OCI-LY1 (cell line): ENCODE measurements at regions not wholly inside any gene's neighbourhood (a gene's known extent, or its start where the extent isn't known, plus 50 kb on each side); places are given as distances from the start of the nearest gene placed in this dataset.
"Not testable (repeated sequence)": the region's sequence is repeated elsewhere in the genome, so short reads cannot be mapped to it uniquely, and the experiment has no call there.

ENCODE experiments used
- H2AFZ ChIP-seq: fragments of 200-600 bp; sonication (generic), shearing (Covaris generic); 2 replicates; pipeline ENCODE4 v1.6.0; 2014; ENCODE audit warnings: antibody characterized with exemption, mild to moderate bottlenecking, low read length
- H3F3A ChIP-seq: fragments of 200-600 bp; sonication (generic), shearing (Covaris generic); 2 replicates; pipeline ENCODE4 v1.6.0; 2014; ENCODE audit warnings: mild to moderate bottlenecking, antibody characterized with exemption, low read length, moderate library complexity; ENCODE audit not compliant: insufficient read depth
- H3K27ac ChIP-seq: fragments of 200-600 bp; sonication (generic); 2 replicates; pipeline ENCODE4 v1.5.1; 2014; ENCODE audit warnings: low read length, mixed run types, mild to moderate bottlenecking, low read depth; ENCODE audit not compliant: poor library complexity, severe bottlenecking
- H3K27me3 ChIP-seq: fragments of 200-600 bp; sonication (generic); 2 replicates; pipeline ENCODE4 v1.6.0; 2014; ENCODE audit warnings: antibody characterized with exemption, mild to moderate bottlenecking, low read length, moderate library complexity; ENCODE audit not compliant: insufficient read depth
- H3K36me3 ChIP-seq: fragments of 200-600 bp; sonication (generic); 2 replicates; pipeline ENCODE4 v1.6.1; 2014; ENCODE audit warnings: mild to moderate bottlenecking, antibody characterized with exemption, low read length, moderate library complexity, mixed read lengths; ENCODE audit not compliant: insufficient read depth
- H3K4me1 ChIP-seq: fragments of 200-600 bp; sonication (generic); 2 replicates; pipeline ENCODE4 v1.5.1; 2014; ENCODE audit warnings: mild to moderate bottlenecking, low read length, moderate library complexity; ENCODE audit not compliant: insufficient read depth, severe bottlenecking
- H3K4me2 ChIP-seq: fragments of 200-600 bp; sonication (generic), shearing (Covaris generic); 2 replicates; pipeline ENCODE4 v1.6.1; 2014; ENCODE audit warnings: low read length
- H3K4me3 ChIP-seq: fragments of 200-600 bp; sonication (generic); 2 replicates; pipeline ENCODE4 v1.5.1; 2014; ENCODE audit warnings: low read length, low read depth, mild to moderate bottlenecking, mixed read lengths; ENCODE audit not compliant: poor library complexity, severe bottlenecking
- H3K79me2 ChIP-seq: fragments of 200-600 bp; shearing (Covaris generic); 2 replicates; pipeline ENCODE4 v1.6.1; 2016; ENCODE audit warnings: mixed run types, low read length, mixed read lengths; ENCODE audit not compliant: insufficient read depth
- H3K9ac ChIP-seq: fragments of 200-600 bp; sonication (generic), shearing (Covaris generic); 2 replicates; pipeline ENCODE4 v1.6.1; 2014; ENCODE audit warnings: mild to moderate bottlenecking, low read length, mixed read lengths
- H3K9me2 ChIP-seq: fragments of 200-600 bp; sonication (generic), shearing (Covaris generic); 2 replicates; pipeline ENCODE4 v1.6.1; 2014; ENCODE audit warnings: low read depth, mild to moderate bottlenecking, low read length, mixed read lengths
- H3K9me3 ChIP-seq: fragments of 200-600 bp; shearing (Covaris generic); 2 replicates; pipeline ENCODE4 v1.6.1; 2014; ENCODE audit warnings: low read length, mixed read lengths
- H4K20me1 ChIP-seq: fragments of 200-600 bp; sonication (generic), shearing (Covaris generic); 2 replicates; pipeline ENCODE4 v1.6.0; 2016; ENCODE audit warnings: mild to moderate bottlenecking, low read length; ENCODE audit not compliant: insufficient read depth
- EZH2 ChIP-seq: fragments of 200-600 bp; sonication (generic), shearing (Covaris generic); IDR thresholded peaks from 2 replicates; pipeline ENCODE4 v1.8.0; 2017; ENCODE audit warnings: borderline replicate concordance, mixed run types, mild to moderate bottlenecking, antibody characterized with exemption, low read length, moderate library complexity, mixed read lengths
- TF ChIP-seq, protein P1 (sequence below): fragments of 200-600 bp; sonication (generic), shearing (Covaris generic); IDR thresholded peaks from 2 replicates; pipeline ENCODE4 v1.5.1; 2017; ENCODE audit warnings: mild to moderate bottlenecking, antibody characterized with exemption, low read length, moderate library complexity, mixed read lengths

GRCh38 chr6:155807243-155807642 is 351.6 kb upstream of the NOX3 start:
- Histone ChIP-seq H3K36me3 (no peaks in the 10 kb centered on the region), H2AFZ (no peak overlapping the region), H3K4me1 (no peaks in the 10 kb centered on the region), H3K9me3 (no peaks in the 10 kb centered on the region), H4K20me1 (no peaks in the 10 kb centered on the region), H3K27me3 (no peaks in the 10 kb centered on the region), H3K9me2 (no peaks in the 10 kb centered on the region), H3K4me2 (no peak overlapping the region), H3K9ac (no peak overlapping the region), H3K27ac (no peak overlapping the region), H3K79me2 (no peaks in the 10 kb centered on the region), H3K4me3 (no peak overlapping the region), H3F3A (no peaks in the 10 kb centered on the region)
- TF ChIP-seq EZH2 = no peak
- TF ChIP-seq, protein P1, sequence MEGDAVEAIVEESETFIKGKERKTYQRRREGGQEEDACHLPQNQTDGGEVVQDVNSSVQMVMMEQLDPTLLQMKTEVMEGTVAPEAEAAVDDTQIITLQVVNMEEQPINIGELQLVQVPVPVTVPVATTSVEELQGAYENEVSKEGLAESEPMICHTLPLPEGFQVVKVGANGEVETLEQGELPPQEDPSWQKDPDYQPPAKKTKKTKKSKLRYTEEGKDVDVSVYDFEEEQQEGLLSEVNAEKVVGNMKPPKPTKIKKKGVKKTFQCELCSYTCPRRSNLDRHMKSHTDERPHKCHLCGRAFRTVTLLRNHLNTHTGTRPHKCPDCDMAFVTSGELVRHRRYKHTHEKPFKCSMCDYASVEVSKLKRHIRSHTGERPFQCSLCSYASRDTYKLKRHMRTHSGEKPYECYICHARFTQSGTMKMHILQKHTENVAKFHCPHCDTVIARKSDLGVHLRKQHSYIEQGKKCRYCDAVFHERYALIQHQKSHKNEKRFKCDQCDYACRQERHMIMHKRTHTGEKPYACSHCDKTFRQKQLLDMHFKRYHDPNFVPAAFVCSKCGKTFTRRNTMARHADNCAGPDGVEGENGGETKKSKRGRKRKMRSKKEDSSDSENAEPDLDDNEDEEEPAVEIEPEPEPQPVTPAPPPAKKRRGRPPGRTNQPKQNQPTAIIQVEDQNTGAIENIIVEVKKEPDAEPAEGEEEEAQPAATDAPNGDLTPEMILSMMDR = no peak

DNA sequence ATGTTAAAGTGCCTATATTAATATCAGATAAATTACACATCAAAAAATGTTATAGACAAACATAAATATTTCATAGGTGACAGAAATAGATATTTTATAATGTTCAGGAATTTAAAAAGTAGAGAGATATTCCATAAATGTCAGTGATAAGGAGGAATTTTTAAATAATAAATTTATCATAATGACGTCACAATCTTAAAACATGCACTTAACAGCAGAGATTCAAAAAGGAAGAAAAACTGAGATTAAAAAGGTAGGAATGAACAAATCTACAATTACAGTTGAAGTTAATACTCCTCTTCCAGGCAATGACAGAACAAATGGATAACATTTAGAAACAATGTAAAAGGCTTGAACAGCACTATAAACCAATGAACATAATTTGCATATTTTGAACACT is 345.4 kb upstream of the NOX3 start:
- H3K4me3 ChIP-seq = no peak overlapping the region
- no peak overlapping the region for H3K4me2 ChIP-seq
- no peaks in the 10 kb centered on the region for H3K9me3 ChIP-seq
- no peaks in the 10 kb centered on the region for H3K79me2 ChIP-seq
- no peak overlapping the region for H3K9ac ChIP-seq
- no peaks in the 10 kb centered on the region for H4K20me1 ChIP-seq
- no peak overlapping the region for H3K27ac ChIP-seq
- 0 out of 2 replicates have a peak, but pooled peaks cover 3% of the 10 kb centered on the region for H3K9me2 ChIP-seq
- no peaks in the 10 kb centered on the region for H3K36me3 ChIP-seq
- H3F3A ChIP-seq = no peaks in the 10 kb centered on the region
- H3K4me1 ChIP-seq = no peaks in the 10 kb centered on the region
- no peak overlapping the region for H2AFZ ChIP-seq
- TF ChIP-seq, protein P1 = no peak
- TF ChIP-seq EZH2 = no peak
- H3K27me3 ChIP-seq = no peaks in the 10 kb centered on the region

- H3K9ac ChIP-seq, H3K4me1 ChIP-seq, H4K20me1 ChIP-seq, H3K9me3 ChIP-seq, H2AFZ ChIP-seq, H3K4me3 ChIP-seq, H3F3A ChIP-seq, H3K4me2 ChIP-seq, H3K27ac ChIP-seq, H3K79me2 ChIP-seq, H3K9me2 ChIP-seq, H3K36me3 ChIP-seq, H3K27me3 ChIP-seq: not testable (repeated sequence)
Observed at GRCh38 chr6:155798876-155799275, 343.2 kb upstream of the NOX3 start.

DNA sequence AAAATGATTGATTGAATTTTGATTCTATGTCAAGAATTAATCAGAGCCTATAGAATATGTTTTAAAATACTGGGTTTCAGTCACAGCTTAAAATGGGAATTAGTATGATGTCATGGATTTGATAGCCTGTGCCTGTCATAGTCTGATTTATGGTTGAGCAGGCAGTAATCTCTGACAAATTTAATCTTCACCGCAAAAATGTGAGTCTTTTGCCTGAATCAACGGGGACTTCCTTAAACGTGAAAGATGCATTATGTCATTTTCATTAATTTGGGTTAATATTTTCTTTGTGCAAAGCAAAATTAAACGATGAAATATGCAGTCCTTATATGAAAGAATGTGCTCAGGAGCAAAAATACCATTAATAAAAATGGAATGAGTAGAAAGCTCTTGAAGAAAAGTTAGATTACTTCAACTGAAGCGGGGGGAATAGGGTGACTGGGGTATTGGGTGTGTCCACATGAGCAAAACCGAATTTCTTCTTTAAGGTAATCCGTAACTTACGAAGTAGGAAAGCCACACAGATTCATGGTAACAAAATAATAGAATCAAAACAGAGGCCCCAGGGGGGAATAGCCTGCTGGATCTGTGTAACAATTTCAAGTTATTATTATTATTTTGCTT is 339.6 kb upstream of the NOX3 start:
- no peaks in the 10 kb centered on the region for H4K20me1 ChIP-seq
- H2AFZ ChIP-seq = no peak overlapping the region
- no peak overlapping the region for H3K4me3 ChIP-seq
- no peak overlapping the region for H3K27ac ChIP-seq
- no peaks in the 10 kb centered on the region for H3K4me1 ChIP-seq
- H3K9me3 ChIP-seq = no peaks in the 10 kb centered on the region
- no peaks in the 10 kb centered on the region for H3K79me2 ChIP-seq
- no peak overlapping the region for H3K4me2 ChIP-seq
- no peaks in the 10 kb centered on the region for H3K27me3 ChIP-seq
- H3K9ac ChIP-seq = no peak overlapping the region
- H3K36me3 ChIP-seq = no peaks in the 10 kb centered on the region
- H3F3A ChIP-seq = no peaks in the 10 kb centered on the region
- no peaks in the 10 kb centered on the region for H3K9me2 ChIP-seq
- TF ChIP-seq, protein P1 = no peak
- TF ChIP-seq EZH2 = no peak
